ENCODE measurements at regions not wholly inside any gene's neighbourhood (a gene's known extent, or its start where the extent isn't known, plus 50 kb on each side); places are given as distances from the start of the nearest gene placed in this dataset.

DNA sequence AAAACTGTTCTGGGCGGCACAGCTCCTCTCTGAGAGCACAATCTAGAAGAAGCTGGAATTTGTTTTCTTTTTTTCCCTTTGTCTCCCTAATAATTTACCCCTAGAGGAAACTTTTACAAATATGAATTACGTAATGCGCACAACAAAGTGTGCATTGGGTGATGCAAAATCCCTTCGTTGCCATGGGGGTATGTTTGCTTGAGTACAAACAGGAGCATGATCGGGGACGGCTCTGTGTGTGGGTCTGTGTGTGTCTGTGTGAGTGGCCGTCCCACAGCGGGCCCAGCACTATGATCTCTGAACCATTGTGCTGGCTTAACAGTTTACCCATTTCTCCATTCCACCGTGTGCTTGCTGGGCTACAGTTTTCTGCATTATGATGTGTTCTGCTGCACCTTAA is 278.2 kb downstream of the CDC5L start:
- TF ChIP-seq POLR2A (IDR thresholded peaks at IDR 0.05) (no peak), POLR2AphosphoS5 (IDR thresholded peaks at IDR 0.05) (no peak)
- TF ChIP-seq, protein P1, sequence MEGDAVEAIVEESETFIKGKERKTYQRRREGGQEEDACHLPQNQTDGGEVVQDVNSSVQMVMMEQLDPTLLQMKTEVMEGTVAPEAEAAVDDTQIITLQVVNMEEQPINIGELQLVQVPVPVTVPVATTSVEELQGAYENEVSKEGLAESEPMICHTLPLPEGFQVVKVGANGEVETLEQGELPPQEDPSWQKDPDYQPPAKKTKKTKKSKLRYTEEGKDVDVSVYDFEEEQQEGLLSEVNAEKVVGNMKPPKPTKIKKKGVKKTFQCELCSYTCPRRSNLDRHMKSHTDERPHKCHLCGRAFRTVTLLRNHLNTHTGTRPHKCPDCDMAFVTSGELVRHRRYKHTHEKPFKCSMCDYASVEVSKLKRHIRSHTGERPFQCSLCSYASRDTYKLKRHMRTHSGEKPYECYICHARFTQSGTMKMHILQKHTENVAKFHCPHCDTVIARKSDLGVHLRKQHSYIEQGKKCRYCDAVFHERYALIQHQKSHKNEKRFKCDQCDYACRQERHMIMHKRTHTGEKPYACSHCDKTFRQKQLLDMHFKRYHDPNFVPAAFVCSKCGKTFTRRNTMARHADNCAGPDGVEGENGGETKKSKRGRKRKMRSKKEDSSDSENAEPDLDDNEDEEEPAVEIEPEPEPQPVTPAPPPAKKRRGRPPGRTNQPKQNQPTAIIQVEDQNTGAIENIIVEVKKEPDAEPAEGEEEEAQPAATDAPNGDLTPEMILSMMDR (IDR thresholded peaks at IDR 0.05 in 8 of 11, conservative IDR thresholded peaks at IDR 0.05 in 3 of 11): no peak
